Skin epidermis (tissue), 12 donors: ENCODE measurements at regions not wholly inside any gene's neighbourhood (a gene's known extent, or its start where the extent isn't known, plus 50 kb on each side); places are given as distances from the start of the nearest gene placed in this dataset.
"Not testable (repeated sequence)": the region's sequence is repeated elsewhere in the genome, so short reads cannot be mapped to it uniquely, and the experiment has no call there.

Experiments
- H3K27ac ChIP-seq, 21 experiments: fragments of 200-600 bp; sonication (generic) in 11 of 21; one replicate each; pipeline ENCODE4 v1.5.0; 2020; ENCODE audit warnings: mild to moderate bottlenecking in 3 of 21, inconsistent platforms in 2 of 21, moderate library complexity in 2 of 21
- H3K4me3 ChIP-seq, 7 experiments: fragments of 200-600 bp; sonication (generic) in 2 of 7; one replicate each; pipeline ENCODE4 v1.5.0; 2020; ENCODE audit warnings: inconsistent platforms in 2 of 7, mild to moderate bottlenecking in 2 of 7, moderate library complexity in 1 of 7

GRCh38 chr11:46223252-46223513 lies 54.3 kb upstream of the CREB3L1 start:
- H3K4me3 ChIP-seq: no peak overlapping the region

DNA sequence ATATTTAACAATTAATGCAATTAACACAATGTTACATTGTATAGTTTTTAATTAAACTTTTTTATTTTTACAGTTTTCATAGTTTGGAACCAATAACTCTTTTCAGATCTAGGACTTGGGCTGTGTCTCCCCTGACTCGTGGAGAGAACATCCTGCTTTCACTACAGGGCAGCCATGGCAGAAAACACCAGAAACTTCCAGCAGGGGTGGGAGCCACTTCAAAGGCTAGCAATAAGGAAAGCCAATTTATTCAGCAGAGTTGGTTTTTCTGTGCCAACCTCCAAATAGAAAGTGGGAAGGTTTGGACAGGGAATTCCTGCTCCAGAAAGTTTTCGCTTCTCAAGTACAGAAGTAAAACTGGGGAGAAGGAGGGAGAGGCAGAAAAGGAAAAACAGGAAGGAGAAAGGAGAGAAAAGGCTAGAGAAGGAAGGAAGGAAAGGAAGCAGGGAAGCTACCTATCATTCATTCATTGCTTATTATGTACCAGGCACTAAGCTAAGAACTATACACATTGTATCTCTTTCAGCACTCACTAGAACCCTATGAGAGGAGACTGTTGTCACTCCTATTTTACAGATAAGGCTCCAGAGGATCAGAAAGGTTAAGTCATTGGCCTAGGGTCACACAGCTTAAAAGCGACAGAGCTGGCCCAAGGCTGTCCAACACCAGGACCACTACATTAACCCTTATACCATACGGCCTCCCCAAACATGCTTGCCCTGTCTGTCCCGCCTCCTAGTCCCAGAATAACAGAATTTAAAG lies 54.8 kb upstream of the CREB3L1 start:
- Histone ChIP-seq H3K27ac (peak overlapping the region in 1 of 21 experiments; percentile 6), H3K4me3 (no peak overlapping the region)

More at GRCh38 chr11:46223252-46223513, 54.3 kb upstream of the CREB3L1 start:
- H3K27ac ChIP-seq: no peak overlapping the region

DNA sequence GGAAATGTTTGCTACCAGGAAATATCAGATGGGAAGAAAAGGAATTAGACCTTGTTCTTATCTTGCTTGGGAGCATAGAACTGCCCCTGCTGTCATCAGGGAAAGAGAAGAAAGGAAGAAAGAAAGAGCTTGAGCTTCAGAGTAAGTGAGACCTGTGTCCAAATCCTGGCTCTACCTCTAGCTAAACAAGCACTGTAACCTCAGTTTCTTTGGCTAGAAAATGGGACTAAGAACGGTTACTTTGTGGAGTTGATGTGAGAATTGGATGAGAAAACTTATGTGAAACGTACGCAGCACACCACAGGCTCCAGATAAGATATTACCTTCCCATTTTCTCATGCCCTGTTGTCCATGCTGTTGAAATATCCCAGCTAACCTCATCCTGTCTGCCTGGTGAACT lies 57.1 kb upstream of the CREB3L1 start:
- Histone ChIP-seq H3K27ac (no peak overlapping the region), H3K4me3 (no peak overlapping the region)

- no peak overlapping the region for H3K4me3 ChIP-seq
- H3K27ac ChIP-seq: no peak overlapping the region
Observed at GRCh38 chr11:46216765-46217089, 60.7 kb upstream of the CREB3L1 start.

DNA sequence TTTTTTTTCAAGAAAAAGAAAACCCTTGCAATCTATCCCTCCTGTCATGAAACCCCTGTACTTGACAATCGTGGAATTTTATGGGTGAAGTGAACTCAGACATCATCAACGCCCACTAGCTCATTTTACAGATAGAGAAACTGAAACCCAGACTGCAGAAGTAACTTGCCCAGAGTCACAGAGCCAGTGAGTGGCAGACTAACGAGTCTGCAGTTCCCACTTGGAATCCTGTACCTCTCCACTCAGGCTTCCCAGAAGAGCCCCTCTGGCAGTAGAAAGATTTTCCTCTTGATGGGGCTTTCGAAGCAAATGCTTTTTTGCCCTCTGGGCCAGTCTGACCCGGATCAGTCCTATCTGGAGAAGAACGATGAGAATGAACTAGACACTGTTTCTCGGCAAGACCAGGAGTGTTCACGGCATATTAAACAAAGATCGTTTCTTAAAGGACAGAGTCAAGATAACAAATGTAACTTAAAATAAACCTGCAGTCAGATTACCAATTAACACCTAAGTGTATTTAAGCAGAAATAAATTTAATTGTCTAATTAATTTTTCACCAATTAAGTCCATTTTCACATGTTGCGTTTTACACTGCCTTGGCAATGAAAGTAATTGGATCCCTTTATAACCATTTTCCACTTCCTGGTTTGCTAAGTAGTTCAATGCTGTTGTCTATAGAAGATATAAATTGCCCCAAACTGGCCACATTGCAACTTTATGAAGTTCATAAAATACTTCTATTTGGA lies 61.3 kb upstream of the CREB3L1 start:
- Histone ChIP-seq H3K27ac (no peak overlapping the region), H3K4me3 (peak overlapping the region in 1 of 7 experiments; percentile 7)

GRCh38 chr11:46215208-46215931 lies 62.1 kb upstream of the CREB3L1 start:
- Histone ChIP-seq H3K4me3 (no peak overlapping the region), H3K27ac (no peak overlapping the region)

DNA sequence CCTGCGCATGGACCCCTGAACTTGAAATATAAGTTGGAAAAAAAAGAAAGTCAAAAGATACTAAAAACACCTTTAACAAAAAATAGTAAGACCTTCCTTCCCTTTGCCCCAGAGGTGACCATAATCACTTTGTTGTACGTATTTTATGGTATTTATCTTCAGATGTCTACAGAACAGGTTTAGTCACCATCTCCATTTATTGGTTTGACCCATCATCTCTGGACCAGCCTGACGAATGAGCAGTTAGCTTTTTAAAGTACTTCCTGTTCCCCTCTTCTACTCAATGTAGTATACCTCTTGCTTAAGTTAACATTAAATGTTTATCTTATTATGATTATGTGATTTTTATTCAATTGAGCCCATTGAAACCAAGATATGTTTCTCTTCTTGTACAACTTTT lies 64.7 kb upstream of the CREB3L1 start:
- H3K4me3 ChIP-seq: no peak overlapping the region
- no peak overlapping the region for H3K27ac ChIP-seq

- H3K27ac ChIP-seq: no peak overlapping the region
- no peak overlapping the region for H3K4me3 ChIP-seq
Observed at GRCh38 chr11:46210856-46211255, 66.6 kb upstream of the CREB3L1 start.

- Histone ChIP-seq H3K4me3 (no peak overlapping the region), H3K27ac (no peak overlapping the region)
Observed at GRCh38 chr11:46210133-46210636, 67.3 kb upstream of the CREB3L1 start.

- H3K4me3 ChIP-seq, H3K27ac ChIP-seq: not testable (repeated sequence)
Observed at GRCh38 chr11:46209624-46210023, 67.8 kb upstream of the CREB3L1 start.

GRCh38 chr11:46208803-46209202 lies 68.7 kb upstream of the CREB3L1 start:
- H3K27ac ChIP-seq: no peak overlapping the region
- H3K4me3 ChIP-seq: no peak overlapping the region

DNA sequence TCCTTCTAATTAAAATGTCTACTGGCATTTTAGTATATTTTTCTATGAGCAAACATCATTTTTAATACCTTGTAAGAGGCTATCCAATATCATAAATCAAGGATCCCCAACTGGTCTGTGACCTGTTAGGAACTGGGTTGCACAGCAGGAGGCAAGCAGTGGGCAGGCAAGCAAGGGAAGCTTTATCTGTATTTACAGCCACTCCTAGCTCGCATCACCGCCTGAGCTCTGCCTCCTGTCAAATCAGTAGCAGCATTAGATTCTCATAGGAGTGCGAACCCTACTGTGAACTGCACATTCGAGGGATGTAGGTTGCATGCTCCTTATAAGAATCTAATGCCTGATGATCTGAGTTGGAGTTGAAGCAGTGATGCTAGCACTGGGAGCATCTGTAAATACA lies 70.2 kb upstream of the CREB3L1 start:
- Histone ChIP-seq H3K4me3 (no peak overlapping the region), H3K27ac (no peak overlapping the region)

DNA sequence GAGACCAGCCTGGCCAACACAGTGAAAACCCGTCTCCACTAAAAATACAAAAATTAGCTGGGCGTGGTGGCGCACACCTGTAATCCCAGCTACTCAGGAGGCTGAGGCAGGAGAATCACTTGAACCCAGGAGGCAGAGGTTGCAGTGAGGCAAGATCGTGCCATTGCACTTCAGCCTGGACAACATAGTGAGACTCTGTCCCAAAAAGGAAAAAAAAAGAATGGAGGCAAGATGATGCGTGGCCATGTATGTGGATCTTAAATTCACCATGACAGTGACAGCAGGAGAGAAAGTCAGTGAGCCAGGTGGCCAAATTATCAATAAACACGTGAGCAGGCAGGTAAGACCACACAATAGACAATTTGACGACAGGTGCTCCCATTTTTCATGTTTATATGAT lies 73.0 kb upstream of the CREB3L1 start:
- H3K4me3 ChIP-seq, H3K27ac ChIP-seq: not testable (repeated sequence)

DNA sequence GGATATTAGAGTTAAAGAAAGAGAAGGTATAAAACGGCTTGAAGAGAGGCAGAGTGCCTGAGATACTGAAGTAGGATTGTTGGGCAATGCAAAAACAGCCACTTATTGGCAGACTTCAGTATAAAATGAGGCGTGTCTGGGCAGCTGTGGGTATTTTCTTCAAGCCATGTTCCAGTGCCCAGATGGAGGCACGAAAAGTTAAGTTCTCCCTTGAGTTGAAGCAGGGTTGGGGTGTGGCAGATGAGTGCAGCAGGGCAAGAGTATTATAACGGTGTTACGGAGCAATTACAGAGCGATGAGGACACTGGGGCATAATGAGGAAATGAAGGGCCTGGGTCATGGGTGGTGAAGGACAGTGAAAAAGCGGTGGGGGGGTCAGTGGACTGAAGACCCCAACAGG lies 73.7 kb upstream of the CREB3L1 start:
- H3K27ac ChIP-seq: no peak overlapping the region
- no peak overlapping the region for H3K4me3 ChIP-seq

GRCh38 chr11:46202696-46203391 lies 74.6 kb upstream of the CREB3L1 start:
- no peak overlapping the region for H3K27ac ChIP-seq
- H3K4me3 ChIP-seq: no peak overlapping the region

DNA sequence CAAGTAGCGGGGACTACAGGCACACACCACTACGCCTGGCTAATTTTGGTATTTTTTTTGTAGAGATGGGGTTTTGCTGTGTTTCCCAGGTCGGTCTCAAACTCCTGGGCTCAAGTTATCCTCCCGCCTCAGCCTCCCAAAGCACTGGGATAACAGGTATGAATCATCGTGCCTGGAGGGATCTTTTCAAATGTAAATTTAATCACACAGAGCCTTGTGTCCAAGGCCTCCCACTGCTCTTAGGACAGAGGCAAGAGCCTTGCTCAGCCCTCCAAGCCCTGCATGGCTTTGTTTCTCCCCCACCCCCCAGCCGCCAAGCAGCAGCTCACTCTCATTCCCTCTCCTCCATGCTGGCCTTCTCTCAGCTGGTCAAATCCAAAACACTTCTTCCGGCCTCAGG lies 75.3 kb upstream of the CREB3L1 start:
- Histone ChIP-seq H3K27ac (no peak overlapping the region), H3K4me3 (no peak overlapping the region)

GRCh38 chr11:46200537-46201281 lies 76.8 kb upstream of the CREB3L1 start:
- Histone ChIP-seq H3K4me3 (no peak overlapping the region), H3K27ac (no peak overlapping the region)

DNA sequence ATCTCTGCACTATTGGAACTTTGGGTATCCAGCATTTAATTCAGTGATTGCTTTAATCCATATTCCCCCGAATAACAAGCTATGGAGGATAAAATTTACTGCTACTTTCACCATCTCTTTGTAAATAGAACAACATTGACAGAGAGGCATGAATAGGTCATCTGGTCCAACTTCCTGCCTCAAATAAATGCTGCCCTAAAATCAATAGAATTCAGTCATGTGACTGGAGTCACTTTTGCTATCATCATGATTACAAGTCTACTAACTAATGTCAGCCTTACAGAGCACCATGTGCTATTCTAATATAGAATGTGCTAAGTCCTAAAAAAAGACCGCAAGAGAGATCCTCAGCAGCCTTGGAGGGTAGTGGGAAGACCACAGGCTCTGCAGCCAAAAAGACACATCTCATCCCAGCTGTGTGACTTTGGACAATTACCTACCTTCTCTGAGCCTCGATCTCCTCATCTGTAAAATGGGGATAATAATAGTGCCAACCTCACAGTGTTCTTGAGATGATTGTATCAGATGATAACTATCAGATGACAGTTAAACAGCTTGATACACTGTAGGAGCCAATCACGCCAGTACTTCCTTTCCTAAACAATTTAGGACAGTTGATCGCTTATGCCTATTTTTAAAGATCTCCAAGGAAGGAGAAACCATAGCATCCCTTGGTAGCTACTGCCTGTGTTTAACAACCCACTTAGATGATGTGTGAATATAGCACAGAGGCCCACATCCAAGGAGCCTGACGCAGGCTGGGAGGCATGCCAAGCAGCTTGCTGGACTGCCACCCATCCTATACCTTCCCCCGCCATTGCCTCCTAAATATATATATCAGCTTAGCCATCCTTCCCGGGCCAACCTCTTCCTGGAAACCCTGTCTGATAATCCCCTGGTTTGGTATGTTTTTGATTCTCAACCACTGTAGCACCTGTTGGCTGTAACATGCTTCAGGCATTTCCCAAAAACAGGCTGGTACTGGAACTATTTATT lies 77.3 kb upstream of the PHF21A start:
- Histone ChIP-seq H3K4me3 (no peak overlapping the region), H3K27ac (no peak overlapping the region)
